ENCODE measurements at regions not wholly inside any gene's neighbourhood (a gene's known extent, or its start where the extent isn't known, plus 50 kb on each side); places are given as distances from the start of the nearest gene placed in this dataset.
"Not testable (repeated sequence)": the region's sequence is repeated elsewhere in the genome, so short reads cannot be mapped to it uniquely, and the experiment has no call there.

DNA sequence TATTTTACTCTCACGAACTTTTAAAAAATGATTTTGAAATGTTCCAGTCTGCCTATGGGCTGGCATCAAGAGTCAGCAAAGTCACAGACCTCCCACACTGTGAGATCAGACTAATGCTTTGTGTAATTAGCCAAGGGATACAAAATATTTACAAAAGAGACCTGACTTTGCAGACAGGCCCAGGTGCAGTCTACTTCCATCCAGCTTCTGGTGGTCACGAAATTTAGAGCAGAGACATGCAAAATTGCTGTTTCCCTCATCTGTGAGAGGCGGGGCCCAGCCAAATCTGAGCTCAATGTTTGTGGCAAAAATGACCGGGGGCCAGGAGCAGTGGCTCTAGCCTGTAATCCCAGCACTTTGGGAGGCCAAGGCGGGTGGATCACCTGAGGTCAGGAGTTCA is 82.5 kb upstream of the PITRM1 start:
- TF ChIP-seq, protein P1, sequence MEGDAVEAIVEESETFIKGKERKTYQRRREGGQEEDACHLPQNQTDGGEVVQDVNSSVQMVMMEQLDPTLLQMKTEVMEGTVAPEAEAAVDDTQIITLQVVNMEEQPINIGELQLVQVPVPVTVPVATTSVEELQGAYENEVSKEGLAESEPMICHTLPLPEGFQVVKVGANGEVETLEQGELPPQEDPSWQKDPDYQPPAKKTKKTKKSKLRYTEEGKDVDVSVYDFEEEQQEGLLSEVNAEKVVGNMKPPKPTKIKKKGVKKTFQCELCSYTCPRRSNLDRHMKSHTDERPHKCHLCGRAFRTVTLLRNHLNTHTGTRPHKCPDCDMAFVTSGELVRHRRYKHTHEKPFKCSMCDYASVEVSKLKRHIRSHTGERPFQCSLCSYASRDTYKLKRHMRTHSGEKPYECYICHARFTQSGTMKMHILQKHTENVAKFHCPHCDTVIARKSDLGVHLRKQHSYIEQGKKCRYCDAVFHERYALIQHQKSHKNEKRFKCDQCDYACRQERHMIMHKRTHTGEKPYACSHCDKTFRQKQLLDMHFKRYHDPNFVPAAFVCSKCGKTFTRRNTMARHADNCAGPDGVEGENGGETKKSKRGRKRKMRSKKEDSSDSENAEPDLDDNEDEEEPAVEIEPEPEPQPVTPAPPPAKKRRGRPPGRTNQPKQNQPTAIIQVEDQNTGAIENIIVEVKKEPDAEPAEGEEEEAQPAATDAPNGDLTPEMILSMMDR (IDR thresholded peaks at IDR 0.05; ENCODE audit: low read depth, low read length), result no peak

DNA sequence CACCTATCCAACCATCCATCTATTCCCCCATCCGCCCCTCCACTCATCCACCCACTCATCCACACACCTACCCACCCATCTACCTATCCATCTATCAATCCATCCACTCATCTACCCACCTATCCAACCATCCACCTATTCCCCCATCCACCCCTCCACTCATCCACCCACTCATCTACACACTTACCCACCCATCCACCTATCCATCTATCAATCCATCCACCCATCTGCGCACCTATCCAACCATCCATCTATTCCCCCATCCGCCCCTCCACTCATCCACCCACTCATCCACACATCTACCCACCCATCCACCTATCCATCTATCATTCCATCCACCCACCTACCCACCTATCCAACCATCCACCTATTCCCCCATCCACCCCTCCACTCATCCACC is 81.4 kb upstream of the PITRM1 start:
- H3K4me3 ChIP-seq (ENCODE audit: low read depth, low read length), result not testable (repeated sequence)

More for the DNA sequence above, 82.5 kb upstream of the PITRM1 start:
- no peak overlapping the region for H3K4me3 ChIP-seq (ENCODE audit: low read depth, low read length)

DNA sequence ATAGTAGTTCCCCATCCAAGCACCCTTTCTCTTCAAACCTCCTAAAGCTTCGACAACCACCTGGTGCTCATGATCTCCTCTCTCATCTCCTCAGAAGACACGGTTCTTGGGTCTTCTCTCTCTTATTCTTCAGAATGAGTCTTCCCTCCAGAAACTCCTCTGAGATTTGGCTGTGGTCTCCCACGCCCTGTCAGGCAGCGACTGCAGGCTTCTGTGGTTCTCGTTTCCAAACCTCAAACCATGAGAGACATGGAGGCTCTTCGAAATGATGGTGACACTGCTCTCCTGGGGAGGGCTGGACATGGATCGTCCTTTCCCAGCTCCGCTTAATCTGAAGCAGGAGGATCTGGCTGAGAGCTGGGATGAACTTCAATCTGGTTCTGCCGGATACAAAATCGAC is 78.6 kb upstream of the PITRM1 start:
- H3K4me3 ChIP-seq (ENCODE audit: low read depth, low read length), result no peak overlapping the region
- TF ChIP-seq, protein P1 (IDR thresholded peaks at IDR 0.05; ENCODE audit: low read depth, low read length), result no peak

DNA sequence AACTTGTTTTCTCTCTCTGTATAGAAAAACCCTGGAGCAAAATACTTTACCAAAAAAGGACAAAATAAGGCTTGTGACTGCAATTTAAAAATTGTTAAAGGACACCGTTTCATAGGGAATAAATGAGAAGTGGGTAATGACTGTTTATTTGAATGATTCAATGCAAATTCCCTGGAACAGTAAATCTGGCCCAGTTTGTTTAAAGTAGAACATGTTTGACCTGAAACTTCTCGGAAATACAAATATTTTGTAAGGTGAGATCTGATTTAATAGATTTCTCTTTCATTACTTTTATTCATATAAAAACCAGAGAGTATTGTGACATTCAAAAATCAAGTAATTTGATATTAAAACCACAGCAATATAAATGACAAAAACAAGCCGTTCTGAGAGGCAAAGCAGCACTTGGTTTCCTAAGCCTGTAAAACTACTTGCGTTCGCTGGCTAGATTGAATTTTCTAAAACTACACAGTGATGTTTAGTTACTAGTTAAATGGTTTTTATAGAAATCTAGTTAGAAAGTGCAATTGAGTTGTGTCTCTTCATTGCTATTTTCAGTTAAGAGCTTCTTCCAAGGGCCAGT is 76.8 kb upstream of the PITRM1 start:
- peak overlapping the region; percentile 27; the same call in 1 of the 2 replicates for H3K4me3 ChIP-seq (ENCODE audit: low read depth, low read length)
- TF ChIP-seq, protein P1 (IDR thresholded peaks at IDR 0.05; ENCODE audit: low read depth, low read length), result no peak

DNA sequence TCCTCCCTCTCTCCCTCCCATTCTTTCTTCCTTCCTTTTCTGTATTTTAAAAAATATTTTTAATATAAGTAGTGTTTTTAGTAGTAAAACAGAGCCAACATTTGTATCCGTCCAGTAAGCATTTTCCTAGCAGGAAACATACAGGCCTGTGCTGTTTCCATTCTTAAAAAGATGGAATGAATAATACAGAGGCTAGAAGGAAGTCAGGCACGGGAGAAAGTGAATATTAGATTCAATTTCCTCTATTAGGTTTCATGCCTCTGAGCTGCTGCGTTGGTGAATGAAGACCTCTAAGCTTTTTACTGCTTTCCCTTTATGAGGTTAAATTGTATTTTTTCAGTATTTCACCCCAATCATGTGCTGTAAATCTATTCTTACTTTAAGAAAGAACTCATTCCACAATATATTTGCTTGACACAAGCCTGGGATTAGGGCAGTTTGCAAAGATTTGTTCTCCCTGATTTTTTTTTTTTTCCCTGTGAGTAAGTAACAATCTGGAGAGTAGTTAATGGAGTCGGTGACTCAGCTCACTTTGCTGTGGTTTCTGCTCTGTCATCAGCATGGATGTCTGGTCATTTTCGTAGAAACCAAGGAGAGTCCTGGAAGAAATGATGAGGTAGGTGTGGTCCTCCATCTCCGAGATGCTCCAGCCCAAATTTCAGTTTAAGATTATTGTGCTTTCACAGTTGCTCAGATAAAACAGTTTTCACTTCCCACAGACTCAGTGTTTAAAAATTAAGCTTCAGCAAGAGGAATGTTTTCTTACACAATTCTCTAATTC is 76.1 kb upstream of the PITRM1 start:
- peak overlapping the region; percentile 29 for H3K4me3 ChIP-seq (ENCODE audit: low read depth, low read length)
- TF ChIP-seq, protein P1 (IDR thresholded peaks at IDR 0.05; ENCODE audit: low read depth, low read length), result no peak

DNA sequence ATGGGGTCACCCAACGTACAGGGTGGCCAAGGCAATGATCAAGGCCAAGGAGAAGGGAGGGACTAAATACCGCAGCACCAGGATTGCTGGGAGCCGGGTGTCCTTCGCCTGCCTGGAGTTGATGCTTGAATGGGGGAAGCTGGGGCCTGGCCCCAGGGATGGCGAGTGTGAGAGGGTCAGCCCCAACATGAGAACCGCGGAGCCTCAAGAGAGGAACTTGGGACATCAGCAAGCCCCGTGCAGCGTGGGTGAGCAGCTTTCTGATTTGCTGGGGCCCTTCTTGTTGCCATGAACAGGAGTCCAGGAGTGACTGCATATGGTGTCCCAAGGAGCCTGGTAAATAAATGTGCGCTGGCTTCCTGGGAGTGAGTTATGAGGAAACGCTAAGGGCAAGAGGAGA is 72.8 kb upstream of the PITRM1 start:
- H3K4me3 ChIP-seq (ENCODE audit: low read depth, low read length), result no peak overlapping the region

DNA sequence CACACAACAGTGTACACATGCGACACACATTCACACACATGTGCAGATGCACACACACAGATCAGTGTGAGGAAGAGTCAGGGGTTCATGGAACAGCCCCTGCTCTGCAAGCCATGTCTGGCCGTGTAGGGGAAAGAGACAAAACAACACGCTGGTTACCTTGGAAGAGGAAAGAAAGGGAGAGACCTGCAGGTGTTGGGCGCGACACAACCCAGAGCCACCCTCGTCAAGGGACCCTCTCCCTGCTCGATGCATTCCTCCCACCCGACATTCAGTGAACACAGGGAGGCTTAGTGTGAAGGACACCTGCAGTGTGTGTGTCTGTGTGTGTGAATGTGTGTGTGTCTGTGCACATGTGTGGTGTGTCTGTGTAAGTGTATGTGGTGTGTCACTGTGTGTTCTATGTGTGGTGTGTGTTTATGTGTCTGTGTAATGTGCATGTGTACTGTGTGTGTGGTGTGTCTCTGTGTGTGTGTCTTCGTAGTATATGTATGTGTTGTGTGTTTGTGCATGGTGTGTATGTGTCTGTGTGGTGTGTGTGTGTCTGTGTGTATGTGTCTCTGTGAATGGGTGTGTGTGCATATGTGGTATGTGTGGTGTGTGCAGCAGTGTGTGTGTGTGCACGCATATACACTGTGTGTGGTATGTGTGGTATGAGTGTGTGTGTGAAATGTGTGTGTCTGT is 69.5 kb upstream of the PITRM1 start:
- no peak overlapping the region for H3K4me3 ChIP-seq (ENCODE audit: low read depth, low read length)
- TF ChIP-seq, protein P1 (IDR thresholded peaks at IDR 0.05; ENCODE audit: low read depth, low read length), result no peak

More for the DNA sequence above, 72.8 kb upstream of the PITRM1 start:
- TF ChIP-seq, protein P1 (IDR thresholded peaks at IDR 0.05; ENCODE audit: low read depth, low read length), result no peak

Data from WI38 (cell line).